ENCODE measurements at regions not wholly inside any gene's neighbourhood (a gene's known extent, or its start where the extent isn't known, plus 50 kb on each side); places are given as distances from the start of the nearest gene placed in this dataset.
"Not testable (repeated sequence)": the region's sequence is repeated elsewhere in the genome, so short reads cannot be mapped to it uniquely, and the experiment has no call there.

GRCh38 chr7:28329661-28330363, 82.5 kb upstream of the CREB5 start:
- DNase-seq (ENCODE audit: low spot score): no peak

- DNase-seq (ENCODE audit: low spot score): no peak
Measured at GRCh38 chr7:28330384-28331070, 81.8 kb upstream of the CREB5 start.

- DNase-seq (ENCODE audit: low spot score): no peak
Measured at GRCh38 chr7:28332046-28332445, 80.3 kb upstream of the CREB5 start.

GRCh38 chr7:28333548-28333947, 78.8 kb upstream of the CREB5 start:
- DNase-seq (ENCODE audit: low spot score): not testable (repeated sequence)

GRCh38 chr7:28336806-28337205, 75.5 kb upstream of the CREB5 start:
- no peak for DNase-seq (ENCODE audit: low spot score)

GRCh38 chr7:28338041-28338440, 74.3 kb upstream of the CREB5 start:
- DNase-seq (ENCODE audit: low spot score): no peak

- no peak for DNase-seq (ENCODE audit: low spot score)
Measured at GRCh38 chr7:28343462-28343861, 68.9 kb upstream of the CREB5 start.

GRCh38 chr7:28346256-28346655, 66.1 kb upstream of the CREB5 start:
- no peak for DNase-seq (ENCODE audit: low spot score)

- no peak for DNase-seq (ENCODE audit: low spot score)
Measured at GRCh38 chr7:28346676-28347363, 65.5 kb upstream of the CREB5 start.

GRCh38 chr7:28347475-28348318, 64.6 kb upstream of the CREB5 start:
- no peak for DNase-seq (ENCODE audit: low spot score)

- DNase-seq (ENCODE audit: low spot score): no peak
Measured at GRCh38 chr7:28348636-28349035, 63.7 kb upstream of the CREB5 start.

- DNase-seq (ENCODE audit: low spot score): no peak
Measured at GRCh38 chr7:28349637-28350036, 62.7 kb upstream of the CREB5 start.

GRCh38 chr7:28350662-28351061, 61.7 kb upstream of the CREB5 start:
- DNase-seq (ENCODE audit: low spot score): no peak

GRCh38 chr7:28351450-28351849, 60.9 kb upstream of the CREB5 start:
- no peak for DNase-seq (ENCODE audit: low spot score)

GRCh38 chr7:28354601-28355402, 57.5 kb upstream of the CREB5 start:
- DNase-seq (ENCODE audit: low spot score): no peak

- DNase-seq (ENCODE audit: low spot score): no peak
Measured at GRCh38 chr7:28355635-28356319, 56.5 kb upstream of the CREB5 start.

- DNase-seq (ENCODE audit: low spot score): peak; percentile 33
Measured at GRCh38 chr7:28356619-28357018, 55.7 kb upstream of the CREB5 start.

GRCh38 chr7:28358423-28358868, 53.9 kb upstream of the CREB5 start:
- DNase-seq (ENCODE audit: low spot score): no peak

- no peak for DNase-seq (ENCODE audit: low spot score)
Measured at GRCh38 chr7:28360739-28361138, 51.6 kb upstream of the CREB5 start.

- peak; percentile 16 for DNase-seq (ENCODE audit: low spot score)
Measured at GRCh38 chr7:28361551-28361950, 50.8 kb upstream of the CREB5 start.

GRCh38 chr7:28362182-28362581, 50.1 kb upstream of the CREB5 start:
- no peak for DNase-seq (ENCODE audit: low spot score)
